ENCODE measurements at regions not wholly inside any gene's neighbourhood (a gene's known extent, or its start where the extent isn't known, plus 50 kb on each side); places are given as distances from the start of the nearest gene placed in this dataset.
"Not testable (repeated sequence)": the region's sequence is repeated elsewhere in the genome, so short reads cannot be mapped to it uniquely, and the experiment has no call there.

GRCh38 chr16:33583702-33584101 is 124.3 kb downstream of the TP53TG3F start:
- H3K4me3 ChIP-seq (ENCODE audit: low read length); DNase-seq (ENCODE audit: low read depth, low spot score): not testable (repeated sequence)

- H3K4me3 ChIP-seq (ENCODE audit: low read length); DNase-seq (ENCODE audit: low read depth, low spot score): not testable (repeated sequence)
These were observed 129.2 kb downstream of the TP53TG3F start for GRCh38 chr16:33588589-33588988.

- H3K4me3 ChIP-seq (ENCODE audit: low read length); DNase-seq (ENCODE audit: low read depth, low spot score): not testable (repeated sequence)
These were observed 133.9 kb downstream of the TP53TG3F start for GRCh38 chr16:33593344-33593743.

GRCh38 chr16:33595074-33595473 is 135.7 kb downstream of the TP53TG3F start:
- not testable (repeated sequence) for DNase-seq (ENCODE audit: low read depth, low spot score); H3K4me3 ChIP-seq (ENCODE audit: low read length)

DNA sequence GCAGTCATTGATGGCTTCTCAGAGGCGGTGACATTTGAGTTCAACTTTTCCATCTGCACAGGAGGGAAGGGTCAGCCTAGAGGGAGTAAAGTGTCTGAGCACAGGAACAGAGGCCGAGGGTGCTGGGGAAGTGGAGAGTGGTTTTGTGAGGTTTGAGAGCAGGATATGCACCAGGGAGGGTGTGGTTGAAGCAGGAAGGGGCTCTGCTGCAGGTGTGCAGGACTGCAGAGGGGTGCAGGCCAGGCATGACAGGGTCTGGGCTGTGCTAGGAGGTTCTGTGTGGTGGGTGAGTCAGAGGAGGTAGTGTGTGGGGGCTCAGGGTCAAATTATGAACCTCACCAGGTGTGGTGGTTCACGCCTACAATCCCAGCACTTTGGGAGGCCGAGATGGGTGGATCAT is 141.6 kb downstream of the TP53TG3F start:
- H3K4me3 ChIP-seq (ENCODE audit: low read length); DNase-seq (ENCODE audit: low read depth, low spot score): not testable (repeated sequence)

GRCh38 chr16:33623535-33624077 is 164.2 kb downstream of the TP53TG3F start:
- DNase-seq (ENCODE audit: low read depth, low spot score); H3K4me3 ChIP-seq (ENCODE audit: low read length): not testable (repeated sequence)

DNA sequence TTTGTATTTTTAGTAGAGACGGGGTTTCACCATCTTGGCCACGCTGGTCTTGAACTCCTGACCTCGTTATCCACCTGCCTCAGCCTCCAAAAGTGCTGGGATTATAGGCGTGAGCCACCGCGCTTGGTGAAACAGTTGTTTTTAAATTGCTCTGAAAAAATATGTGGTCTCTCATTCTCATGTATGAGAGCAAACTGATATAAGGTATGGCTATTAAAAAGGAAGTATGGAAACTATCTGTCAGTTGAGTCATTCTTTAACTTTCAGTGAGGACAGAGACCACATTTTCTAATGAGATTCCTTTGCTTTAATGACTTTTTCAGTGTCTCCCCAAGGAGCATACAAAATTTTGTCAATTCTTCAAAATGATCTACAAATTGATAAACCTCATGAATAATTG is 169.5 kb downstream of the TP53TG3F start:
- not testable (repeated sequence) for DNase-seq (ENCODE audit: low read depth, low spot score); H3K4me3 ChIP-seq (ENCODE audit: low read length)

DNA sequence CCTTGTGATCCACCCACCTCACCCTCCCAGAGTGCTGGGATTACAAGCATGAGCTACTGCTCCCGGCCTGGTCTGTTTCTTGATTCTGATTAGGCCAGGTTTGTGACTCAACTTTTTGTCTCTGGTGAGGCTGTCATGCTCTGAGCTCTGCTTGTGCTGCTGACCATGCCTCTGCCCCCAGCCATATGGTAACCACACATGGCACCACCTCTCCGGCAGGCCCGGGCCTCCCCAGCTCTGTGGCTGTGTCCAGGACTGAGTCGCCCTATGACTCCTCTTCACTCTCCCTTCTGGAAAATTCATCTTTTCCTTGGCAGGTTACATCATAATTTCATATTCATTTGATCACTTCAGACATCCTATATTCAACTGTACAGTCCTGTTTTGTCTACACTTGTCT is 172.3 kb downstream of the TP53TG3F start:
- not testable (repeated sequence) for H3K4me3 ChIP-seq (ENCODE audit: low read length); DNase-seq (ENCODE audit: low read depth, low spot score)

DNA sequence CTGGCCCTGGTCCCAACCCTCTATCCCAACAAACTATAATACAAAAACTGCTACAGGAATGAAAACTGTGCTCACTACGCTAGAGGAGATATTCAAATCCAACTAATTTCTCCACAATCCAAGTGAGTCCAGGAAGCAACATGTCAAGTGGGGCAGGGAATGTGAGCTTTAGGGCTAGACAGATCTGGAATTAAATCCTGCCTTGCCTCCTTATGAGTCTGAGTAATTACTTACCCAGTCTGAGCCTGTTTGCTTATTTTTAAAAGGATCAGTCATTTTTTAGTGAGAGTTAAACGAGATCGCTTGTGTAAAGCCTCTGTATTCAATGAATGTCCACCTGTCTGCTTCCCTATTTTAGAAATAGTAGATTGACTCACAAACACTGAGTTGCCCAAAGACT is 174.6 kb downstream of the TP53TG3F start:
- DNase-seq (ENCODE audit: low read depth, low spot score); H3K4me3 ChIP-seq (ENCODE audit: low read length): not testable (repeated sequence)

GRCh38 chr16:33636760-33637159 is 177.3 kb downstream of the TP53TG3F start:
- DNase-seq (ENCODE audit: low read depth, low spot score); H3K4me3 ChIP-seq (ENCODE audit: low read length): not testable (repeated sequence)

GRCh38 chr16:33643270-33643669 is 183.9 kb downstream of the TP53TG3F start:
- not testable (repeated sequence) for DNase-seq (ENCODE audit: low read depth, low spot score); H3K4me3 ChIP-seq (ENCODE audit: low read length)

- DNase-seq (ENCODE audit: low read depth, low spot score); H3K4me3 ChIP-seq (ENCODE audit: low read length): not testable (repeated sequence)
These were observed 184.4 kb downstream of the TP53TG3F start for GRCh38 chr16:33643698-33644381.

DNA sequence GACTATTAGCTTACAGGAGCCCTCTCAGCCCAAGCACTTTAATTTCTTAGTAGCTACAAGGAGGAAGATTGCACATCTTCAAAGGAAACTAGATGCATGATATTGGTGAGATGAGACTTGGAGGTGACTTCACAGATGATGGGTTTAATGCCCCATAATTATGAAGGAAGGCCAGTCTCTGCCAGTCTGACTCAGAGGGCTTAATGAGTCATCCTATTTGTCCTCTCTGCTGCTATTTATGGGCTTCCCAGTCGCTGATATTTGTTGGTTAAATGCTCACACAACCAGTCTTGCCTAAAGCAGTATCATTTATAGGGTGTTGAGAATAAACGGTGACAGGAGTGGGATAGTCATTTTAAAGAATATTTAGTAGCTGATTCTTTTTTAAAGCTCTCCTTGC is 187.0 kb downstream of the TP53TG3F start:
- DNase-seq (ENCODE audit: low read depth, low spot score); H3K4me3 ChIP-seq (ENCODE audit: low read length): not testable (repeated sequence)

DNA sequence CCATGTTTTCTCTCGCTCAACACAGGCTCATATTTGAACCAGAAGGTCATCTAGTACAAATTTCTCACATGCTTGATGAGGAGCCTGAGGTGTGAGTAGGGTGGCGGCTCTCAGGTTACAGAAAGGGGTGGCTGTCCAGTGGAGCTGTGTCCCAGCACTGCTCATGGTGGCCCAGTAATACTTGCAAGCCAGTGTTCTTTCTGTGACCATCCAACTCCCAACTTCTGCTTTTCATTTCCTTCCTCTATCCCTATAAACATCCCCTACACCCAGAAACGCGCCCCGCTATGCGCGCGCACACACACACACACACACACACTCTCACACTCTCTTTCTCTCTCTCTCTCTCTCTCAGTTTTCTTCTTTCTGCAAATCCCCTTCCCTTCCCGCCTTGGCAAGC is 196.3 kb downstream of the TP53TG3F start:
- not testable (repeated sequence) for H3K4me3 ChIP-seq (ENCODE audit: low read length); DNase-seq (ENCODE audit: low read depth, low spot score)

DNA sequence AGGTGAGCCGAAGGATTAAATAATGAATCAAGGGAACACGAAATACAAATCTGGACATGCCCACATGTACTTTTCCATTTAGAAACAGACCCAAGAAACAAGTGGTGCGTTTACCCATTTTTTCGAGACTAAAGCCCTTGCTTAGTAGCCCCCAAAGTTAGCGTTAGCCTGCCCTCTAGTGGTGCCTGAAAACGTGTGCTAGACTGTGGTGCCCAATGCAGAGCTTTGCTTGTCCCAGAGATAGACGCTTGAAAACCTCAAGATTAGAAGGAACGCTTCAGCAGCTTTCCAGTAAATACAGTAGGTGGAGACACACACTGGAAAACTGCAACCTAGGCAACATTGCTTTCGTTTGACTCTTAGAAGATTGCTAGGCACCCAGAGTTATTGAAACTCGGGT is 197.0 kb downstream of the TP53TG3F start:
- not testable (repeated sequence) for H3K4me3 ChIP-seq (ENCODE audit: low read length); DNase-seq (ENCODE audit: low read depth, low spot score)

DNA sequence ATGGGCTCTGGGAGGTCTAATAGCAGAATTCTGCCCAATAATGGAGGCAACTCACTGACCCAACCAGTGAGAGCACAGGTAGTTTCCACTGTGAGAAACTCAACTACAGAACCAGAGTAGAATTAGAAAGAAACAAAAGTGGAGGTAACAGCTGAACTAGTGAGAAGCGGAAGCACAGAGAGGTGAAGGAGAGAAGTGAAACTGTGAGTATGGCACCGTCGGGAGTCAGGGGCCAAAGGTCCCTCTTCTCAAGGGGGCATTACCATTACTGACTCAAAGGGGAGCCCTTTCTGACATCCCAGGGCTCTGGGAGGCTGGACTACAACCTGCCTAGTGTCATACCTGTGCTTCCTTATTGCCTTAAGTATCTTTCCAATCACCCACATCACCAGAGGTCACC is 198.3 kb downstream of the TP53TG3F start:
- not testable (repeated sequence) for H3K4me3 ChIP-seq (ENCODE audit: low read length); DNase-seq (ENCODE audit: low read depth, low spot score)

GRCh38 chr16:33680791-33681190 is 221.4 kb downstream of the TP53TG3F start:
- not testable (repeated sequence) for DNase-seq (ENCODE audit: low read depth, low spot score); H3K4me3 ChIP-seq (ENCODE audit: low read length)

DNA sequence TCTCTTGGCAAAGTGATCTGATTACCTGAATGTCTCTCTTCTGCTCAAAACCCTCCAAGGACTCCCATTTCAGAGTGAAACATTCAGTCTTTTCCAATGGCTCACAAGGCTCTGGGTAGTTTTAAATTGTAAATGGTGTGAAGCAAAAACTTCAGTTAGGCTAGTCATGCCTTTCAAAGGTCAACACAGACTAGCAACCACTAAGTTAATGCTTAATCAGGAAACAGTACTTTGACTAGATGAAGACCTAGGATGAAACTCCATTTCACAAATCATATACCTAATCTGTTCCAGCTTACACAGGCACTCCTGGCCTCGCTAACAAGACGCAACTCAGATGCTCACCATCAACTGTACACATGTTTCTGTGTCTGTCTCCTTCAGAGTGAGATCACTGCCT is 240.9 kb downstream of the TP53TG3F start:
- not testable (repeated sequence) for H3K4me3 ChIP-seq (ENCODE audit: low read length); DNase-seq (ENCODE audit: low read depth, low spot score)

GRCh38 chr16:33706845-33707590 is 247.6 kb downstream of the TP53TG3F start:
- DNase-seq (ENCODE audit: low read depth, low spot score); H3K4me3 ChIP-seq (ENCODE audit: low read length): not testable (repeated sequence)

GRCh38 chr16:33707591-33707934 is 248.2 kb downstream of the TP53TG3F start:
- H3K4me3 ChIP-seq (ENCODE audit: low read length); DNase-seq (ENCODE audit: low read depth, low spot score): not testable (repeated sequence)
